GM19438 (cell line): ENCODE measurements at regions not wholly inside any gene's neighbourhood (a gene's known extent, or its start where the extent isn't known, plus 50 kb on each side); places are given as distances from the start of the nearest gene placed in this dataset.

Experiments
- ATAC-seq: cut with Tn5 transposase; IDR thresholded peaks from one replicate; pipeline ENCODE4 v1.9.1; 2021; ENCODE audit warnings: low read depth; ENCODE audit not compliant: unreplicated experiment

GRCh38 chr2:176535467-176536113 lies 266.3 kb downstream of the MTX2 start:
- no peak for ATAC-seq

GRCh38 chr2:176536439-176537133 lies 267.3 kb downstream of the MTX2 start:
- ATAC-seq, result no peak

- no peak for ATAC-seq
These were observed 268.7 kb downstream of the MTX2 start for GRCh38 chr2:176537932-176538331.

- ATAC-seq, result no peak
These were observed 271.8 kb downstream of the MTX2 start for GRCh38 chr2:176540995-176541394.

GRCh38 chr2:176542476-176542875 lies 273.2 kb downstream of the MTX2 start:
- no peak for ATAC-seq

- ATAC-seq, result no peak
These were observed 275.3 kb downstream of the MTX2 start for GRCh38 chr2:176544557-176544956.

GRCh38 chr2:176544991-176545956 lies 276.0 kb downstream of the MTX2 start:
- ATAC-seq, result no peak

- no peak for ATAC-seq
These were observed 277.3 kb downstream of the MTX2 start for GRCh38 chr2:176546550-176546949.

- ATAC-seq, result no peak
These were observed 283.4 kb downstream of the MTX2 start for GRCh38 chr2:176552501-176553135.

- ATAC-seq, result no peak
These were observed 284.5 kb downstream of the MTX2 start for GRCh38 chr2:176553685-176554100.

GRCh38 chr2:176554101-176555048 lies 285.1 kb downstream of the MTX2 start:
- no peak for ATAC-seq

- no peak for ATAC-seq
These were observed 285.9 kb downstream of the MTX2 start for GRCh38 chr2:176555112-176555511.

GRCh38 chr2:176555781-176556180 lies 286.5 kb downstream of the MTX2 start:
- ATAC-seq, result no peak

- no peak for ATAC-seq
These were observed 287.1 kb downstream of the MTX2 start for GRCh38 chr2:176556373-176556772.

- no peak for ATAC-seq
These were observed 288.6 kb downstream of the MTX2 start for GRCh38 chr2:176557821-176558220.

- ATAC-seq, result no peak
These were observed 289.4 kb downstream of the MTX2 start for GRCh38 chr2:176558574-176559140.

GRCh38 chr2:176560296-176560695 lies 291.1 kb downstream of the MTX2 start:
- no peak for ATAC-seq

GRCh38 chr2:176561706-176562105 lies 292.5 kb downstream of the MTX2 start:
- no peak for ATAC-seq

- ATAC-seq, result no peak
These were observed 293.3 kb downstream of the MTX2 start for GRCh38 chr2:176562359-176563078.
